Ovary (tissue), 3 donors: ENCODE measurements at regions not wholly inside any gene's neighbourhood (a gene's known extent, or its start where the extent isn't known, plus 50 kb on each side); places are given as distances from the start of the nearest gene placed in this dataset.

Experiments
- CTCF ChIP-seq, 3 donors: fragments of 450-650 bp in 2 of 3; fragments of 200-600 bp in 1 of 3; IDR thresholded peaks; one replicate each; pipeline versions ENCODE4 v1.5.1 to v1.8.0; 2016 to 2022; ENCODE audit warnings: antibody characterized with exemption in 3 of 3, mild to moderate bottlenecking in 1 of 3
- EP300 ChIP-seq: sonication (generic); formaldehyde crosslinking; IDR thresholded peaks from one replicate; pipeline ENCODE4 v1.6.1; 2017; ENCODE audit warnings: antibody characterized with exemption
- POLR2A ChIP-seq: fragments of 450-650 bp; IDR thresholded peaks from one replicate; pipeline ENCODE4 v1.6.1; 2017; ENCODE audit warnings: antibody characterized with exemption, mild to moderate bottlenecking, moderate library complexity
- donor health status: DM: no; HTN: no; CAD: no.

DNA sequence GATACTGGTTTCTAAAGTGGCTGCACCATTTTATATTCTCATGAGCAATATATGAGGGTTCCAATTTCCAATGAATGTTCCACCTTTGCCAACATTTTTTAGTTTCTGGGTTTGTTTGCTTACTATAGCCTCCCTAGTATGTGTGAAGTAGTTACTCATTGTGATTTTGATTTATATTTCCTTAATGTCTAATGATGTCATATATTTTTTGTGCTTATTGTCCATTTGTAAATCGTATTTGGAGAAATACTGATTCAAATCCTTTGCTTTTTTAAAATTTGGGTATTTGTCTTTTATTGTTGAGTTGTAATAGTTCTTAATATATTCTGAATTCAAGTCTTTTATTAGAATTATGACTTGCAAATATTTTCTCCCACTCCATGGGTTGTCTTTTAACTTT lies 161.0 kb upstream of the C11orf58 start:
- no peak for TF ChIP-seq POLR2A
- TF ChIP-seq CTCF (IDR thresholded peaks at IDR 0.05) = no peak
- TF ChIP-seq EP300 = no peak
